ENCODE measurements at regions not wholly inside any gene's neighbourhood (a gene's known extent, or its start where the extent isn't known, plus 50 kb on each side); places are given as distances from the start of the nearest gene placed in this dataset.

GRCh38 chr9:79953908-79954307 lies 382.1 kb downstream of the TLE4 start:
- no peak for TF ChIP-seq CTCF (IDR thresholded peaks at IDR 0.05)
- no peak for TF ChIP-seq POLR2A (IDR thresholded peaks at IDR 0.05)
